ENCODE measurements at regions not wholly inside any gene's neighbourhood (a gene's known extent, or its start where the extent isn't known, plus 50 kb on each side); places are given as distances from the start of the nearest gene placed in this dataset.

- H3K4me1 Mint-ChIP-seq (ENCODE audit: low read depth, unreplicated experiment), result peaks cover 7% of the 10 kb centered on the region
- no peak overlapping the region for H3K4me3 Mint-ChIP-seq (ENCODE audit: unreplicated experiment)
- intact Hi-C loops (cut with micrococcal nuclease; ENCODE audit: unreplicated experiment), result no loop called here
- peaks cover 10% of the 10 kb centered on the region for H3K27me3 Mint-ChIP-seq (ENCODE audit: insufficient read depth, unreplicated experiment)
- H3K4me3 ChIP-seq (ENCODE audit: low read depth, low read length), result no peak overlapping the region
- H3K9me3 Mint-ChIP-seq (ENCODE audit: unreplicated experiment), result no peaks in the 10 kb centered on the region
- BruUV-seq (replicated peaks), result no TSS peak
- no peaks in the 10 kb centered on the region for H3K27me3 ChIP-seq (replicated peaks; ENCODE audit: control insufficient read depth, insufficient read depth, low read length)
- no peaks in the 10 kb centered on the region for H3K36me3 Mint-ChIP-seq (ENCODE audit: insufficient read depth, unreplicated experiment)
- DNase-seq, result no peak
- CTCF ChIA-PET, result no interaction called here
- no peaks in the 10 kb centered on the region for H3K36me3 ChIP-seq (ENCODE audit: control insufficient read depth, insufficient read depth, low read length)
- POLR2A ChIA-PET, result no interaction called here
- TF ChIP-seq CTCF (IDR thresholded peaks at IDR 0.05; ENCODE audit: insufficient read depth in 1 of 2, low read depth in 1 of 2, low read length in 1 of 2, severe bottlenecking in 1 of 2, unreplicated experiment in 1 of 2), result no peak
- H3K27ac Mint-ChIP-seq (ENCODE audit: unreplicated experiment), result no peak overlapping the region
- H3K4me1 ChIP-seq, result no peaks in the 10 kb centered on the region; the same call in 1 of the 2 replicates
- no peaks in the 10 kb centered on the region for H3K9me3 ChIP-seq
These were observed 269.3 kb downstream of the DHX15 start for GRCh38 chr4:24315056-24315455.

- no peaks in the 10 kb centered on the region; the same call in 1 of the 2 replicates for H3K4me1 ChIP-seq
- ChIA-PET POLR2A (interaction anchor here (0.7 kb wide), 1 partner anchor 661 kb away, joined by 7 read pairs; no protein-coding TSS in a partner anchor), CTCF (no interaction called here)
- H3K27me3 ChIP-seq (replicated peaks; ENCODE audit: control insufficient read depth, insufficient read depth, low read length), result no peaks in the 10 kb centered on the region
- Mint-ChIP-seq H3K36me3 (ENCODE audit: insufficient read depth, unreplicated experiment) (no peaks in the 10 kb centered on the region), H3K4me1 (ENCODE audit: low read depth, unreplicated experiment) (peaks cover 7% of the 10 kb centered on the region), H3K27ac (ENCODE audit: unreplicated experiment) (no peak overlapping the region), H3K4me3 (ENCODE audit: unreplicated experiment) (no peak overlapping the region), H3K9me3 (ENCODE audit: unreplicated experiment) (no peaks in the 10 kb centered on the region), H3K27me3 (ENCODE audit: insufficient read depth, unreplicated experiment) (peaks cover 17% of the 10 kb centered on the region)
- no peaks in the 10 kb centered on the region for H3K36me3 ChIP-seq (ENCODE audit: control insufficient read depth, insufficient read depth, low read length)
- no peak overlapping the region for H3K4me3 ChIP-seq (ENCODE audit: low read depth, low read length)
- no peak for TF ChIP-seq CTCF (IDR thresholded peaks at IDR 0.05; ENCODE audit: insufficient read depth in 1 of 2, low read depth in 1 of 2, low read length in 1 of 2, severe bottlenecking in 1 of 2, unreplicated experiment in 1 of 2)
- no peak for DNase-seq
- no TSS peak for BruUV-seq (replicated peaks)
- intact Hi-C loops (cut with micrococcal nuclease; ENCODE audit: unreplicated experiment), result no loop called here
- no peaks in the 10 kb centered on the region for H3K9me3 ChIP-seq
These were observed 272.0 kb downstream of the DHX15 start for GRCh38 chr4:24312261-24312913.

GRCh38 chr4:24303926-24304325 lies 280.4 kb downstream of the DHX15 start:
- POLR2A ChIA-PET, result no interaction called here

More at GRCh38 chr4:24303926-24304325, 280.4 kb downstream of the DHX15 start:
- H3K9me3 ChIP-seq, result no peaks in the 10 kb centered on the region
- no peak overlapping the region for H3K4me3 ChIP-seq (ENCODE audit: low read depth, low read length)
- H3K27me3 ChIP-seq (replicated peaks; ENCODE audit: control insufficient read depth, insufficient read depth, low read length), result no peaks in the 10 kb centered on the region
- H3K4me1 ChIP-seq, result no peaks in the 10 kb centered on the region
- TF ChIP-seq CTCF (IDR thresholded peaks at IDR 0.05; ENCODE audit: insufficient read depth in 1 of 2, low read depth in 1 of 2, low read length in 1 of 2, severe bottlenecking in 1 of 2, unreplicated experiment in 1 of 2), result no peak
- no peaks in the 10 kb centered on the region for H3K36me3 Mint-ChIP-seq (ENCODE audit: insufficient read depth, unreplicated experiment)
- intact Hi-C loops (cut with micrococcal nuclease; ENCODE audit: unreplicated experiment), result no loop called here
- no TSS peak for BruUV-seq (replicated peaks)
- DNase-seq, result no peak
- CTCF ChIA-PET, result no interaction called here
- H3K27ac Mint-ChIP-seq (ENCODE audit: unreplicated experiment), result no peak overlapping the region
- no peak overlapping the region for H3K4me3 Mint-ChIP-seq (ENCODE audit: unreplicated experiment)
- H3K36me3 ChIP-seq (ENCODE audit: control insufficient read depth, insufficient read depth, low read length), result no peaks in the 10 kb centered on the region
- peaks cover 15% of the 10 kb centered on the region for H3K27me3 Mint-ChIP-seq (ENCODE audit: insufficient read depth, unreplicated experiment)
- no peaks in the 10 kb centered on the region for H3K4me1 Mint-ChIP-seq (ENCODE audit: low read depth, unreplicated experiment)
- no peaks in the 10 kb centered on the region for H3K9me3 Mint-ChIP-seq (ENCODE audit: unreplicated experiment)
